GM23338 (cell line): ENCODE measurements at regions not wholly inside any gene's neighbourhood (a gene's known extent, or its start where the extent isn't known, plus 50 kb on each side); places are given as distances from the start of the nearest gene placed in this dataset.

Experiments
- ATAC-seq: fragments of 200-7000 bp; cut with Tn5 transposase; 3 replicates; pipeline ENCODE4 v1.9.1; 2020
- DNase-seq: peaks from one replicate; pipeline ENCODE4 v3.0.0-alpha.2; 2015; ENCODE audit warnings: low spot score
- H2AFZ ChIP-seq: fragments of 200-600 bp; sonication (generic); 2 replicates; pipeline ENCODE4 v1.8.0; 2016; ENCODE audit warnings: antibody characterized with exemption, mild to moderate bottlenecking, moderate library complexity
- H3F3A ChIP-seq: fragments of 200-600 bp; sonication (generic); replicated peaks from 2 replicates; pipeline ENCODE4 v1.8.0; 2017; ENCODE audit warnings: antibody characterized with exemption, mixed run types, low read depth
- H3K27ac ChIP-seq: fragments of 200-600 bp; sonication (generic); 2 replicates; pipeline ENCODE4 v1.6.1; 2016; ENCODE audit warnings: low read depth
- H3K27me3 ChIP-seq: fragments of 200-600 bp; sonication (generic); 2 replicates; pipeline ENCODE4 v1.8.0; 2016; ENCODE audit warnings: mild to moderate bottlenecking, mixed run types, moderate library complexity; ENCODE audit not compliant: insufficient read depth
- H3K36me3 ChIP-seq: fragments of 200-600 bp; sonication (generic); 2 replicates; pipeline ENCODE4 v1.8.0; 2016; ENCODE audit warnings: mild to moderate bottlenecking; ENCODE audit not compliant: insufficient read depth
- H3K4me1 ChIP-seq: fragments of 200-600 bp; sonication (generic); 2 replicates; pipeline ENCODE4 v1.8.0; 2016; ENCODE audit warnings: mild to moderate bottlenecking, moderate library complexity; ENCODE audit not compliant: insufficient read depth
- H3K4me2 ChIP-seq: fragments of 200-600 bp; sonication (generic); 2 replicates; pipeline ENCODE4 v1.7.1; 2017; ENCODE audit warnings: mixed run types
- H3K4me3 ChIP-seq: fragments of 200-600 bp; sonication (generic); 2 replicates; pipeline ENCODE4 v1.6.1; 2016; ENCODE audit warnings: mixed run types
- H3K79me2 ChIP-seq: fragments of 200-600 bp; sonication (generic); replicated peaks from 2 replicates; pipeline ENCODE4 v1.8.0; 2017; ENCODE audit warnings: mild to moderate bottlenecking; ENCODE audit not compliant: insufficient read depth
- H3K9me2 ChIP-seq: fragments of 200-600 bp; sonication (generic); 2 replicates; pipeline ENCODE4 v1.8.0; 2017; ENCODE audit not compliant: insufficient read depth
- H4K20me1 ChIP-seq: fragments of 200-600 bp; sonication (generic); replicated peaks from 2 replicates; pipeline ENCODE4 v1.8.0; 2017; ENCODE audit warnings: mild to moderate bottlenecking; ENCODE audit not compliant: insufficient read depth
- H3K27ac Mint-ChIP-seq: 2 replicates; pipeline ENCODE4 v1.8.0; 2020; ENCODE audit warnings: inconsistent platforms, mild to moderate bottlenecking, moderate library complexity, mixed read lengths
- H3K27me3 Mint-ChIP-seq: 3 replicates; pipeline ENCODE4 v1.8.0; 2022; ENCODE audit warnings: low read depth, mild to moderate bottlenecking, moderate library complexity, mixed read lengths, inconsistent platforms; ENCODE audit not compliant: insufficient read depth, poor library complexity
- H3K36me3 Mint-ChIP-seq: 3 replicates; pipeline ENCODE4 v1.8.0; 2021; ENCODE audit warnings: low read depth, mild to moderate bottlenecking, inconsistent platforms, moderate library complexity, mixed read lengths
- H3K4me1 Mint-ChIP-seq: 3 replicates; pipeline ENCODE4 v1.8.0; 2020; ENCODE audit warnings: mild to moderate bottlenecking, inconsistent platforms, mixed read lengths
- H3K4me3 Mint-ChIP-seq: 3 replicates; pipeline ENCODE4 v1.8.0; 2021; ENCODE audit warnings: moderate library complexity, mild to moderate bottlenecking, inconsistent platforms, mixed read lengths
- H3K9me3 Mint-ChIP-seq: 3 replicates; pipeline ENCODE4 v1.8.0; 2020; ENCODE audit warnings: moderate library complexity, mild to moderate bottlenecking, inconsistent platforms, mixed read lengths
- CREB1 ChIP-seq: fragments of 250-450 bp; sonication (Bioruptor Pico); IDR thresholded peaks from 2 replicates; pipeline ENCODE4 v1.5.0; 2020; ENCODE audit warnings: low read depth, mild to moderate bottlenecking, moderate library complexity
- CTCF ChIP-seq, 2 experiments: fragments of 200-600 bp in 1 of 2; sonication (generic) in 1 of 2; conservative IDR thresholded peaks; 2 replicates each; pipeline versions ENCODE4 v1.5.1 to v1.6.1; 2016 to 2017; ENCODE audit warnings: antibody characterized with exemption in 2 of 2, low read depth in 2 of 2, mild to moderate bottlenecking in 2 of 2, moderate library complexity in 1 of 2
- ETS1 ChIP-seq: IDR thresholded peaks from 2 replicates; pipeline ENCODE4 v1.6.1; 2016; ENCODE audit warnings: antibody characterized with exemption
- EZH2 ChIP-seq: fragments of 200-600 bp; sonication (generic); IDR thresholded peaks from one replicate; pipeline ENCODE4 v1.8.0; 2017; ENCODE audit warnings: antibody characterized with exemption, mild to moderate bottlenecking, low read depth; ENCODE audit not compliant: unreplicated experiment
- EZH2phosphoT487 ChIP-seq: fragments of 200-600 bp; sonication (generic); IDR thresholded peaks from one replicate; pipeline ENCODE4 v1.8.1; 2018; ENCODE audit warnings: antibody characterized with exemption; ENCODE audit not compliant: unreplicated experiment
- JUNB ChIP-seq: IDR thresholded peaks from one replicate; pipeline ENCODE4 v1.6.1; 2016; ENCODE audit warnings: antibody characterized with exemption; ENCODE audit not compliant: unreplicated experiment
- NANOG ChIP-seq: IDR thresholded peaks from 2 replicates; pipeline ENCODE4 v1.6.1; 2016; ENCODE audit warnings: antibody characterized with exemption, borderline replicate concordance
- POLR2AphosphoS5 ChIP-seq: IDR thresholded peaks from 2 replicates; pipeline ENCODE4 v1.6.1; 2016; ENCODE audit warnings: antibody characterized with exemption, low read depth
- REST ChIP-seq: IDR thresholded peaks from one replicate; pipeline ENCODE4 v1.6.1; 2018; ENCODE audit warnings: antibody characterized with exemption; ENCODE audit not compliant: unreplicated experiment
- ZNF114 ChIP-seq: fragments of 250-450 bp; sonication (Bioruptor Pico); IDR thresholded peaks from 2 replicates; pipeline ENCODE4 v1.5.0; 2020; ENCODE audit warnings: mild to moderate bottlenecking, moderate library complexity
- ZNF331 ChIP-seq: fragments of 250-450 bp; sonication (Bioruptor Pico); IDR thresholded peaks from 2 replicates; pipeline ENCODE4 v1.5.0; 2020; ENCODE audit warnings: low read depth, mild to moderate bottlenecking, moderate library complexity

GRCh38 chr3:160081958-160082533, 93.4 kb downstream of the IL12A start:
- TF ChIP-seq CTCF (conservative IDR thresholded peaks at IDR 0.05; ENCODE audit: low read depth in 2 of 2): no peak
- TF ChIP-seq POLR2AphosphoS5: no peak
- no peak for TF ChIP-seq NANOG
- no peak for TF ChIP-seq ZNF331 (CRISPR knock-in tag)
- no peak for TF ChIP-seq ETS1
- no peaks in the 10 kb centered on the region for H3K36me3 ChIP-seq
- Mint-ChIP-seq H3K27me3 (peaks cover 2% of the 10 kb centered on the region), H3K9me3 (peaks cover 8% of the 10 kb centered on the region), H3K4me3 (no peak overlapping the region), H3K36me3 (peaks cover 4% of the 10 kb centered on the region; the same call in 1 of the 3 replicates), H3K4me1 (no peaks in the 10 kb centered on the region), H3K27ac (no peak overlapping the region)
- no peak overlapping the region for H3K4me2 ChIP-seq
- H3F3A ChIP-seq: no peaks in the 10 kb centered on the region
- no peak overlapping the region for H3K27ac ChIP-seq
- H4K20me1 ChIP-seq: no peaks in the 10 kb centered on the region
- H3K79me2 ChIP-seq: no peaks in the 10 kb centered on the region
- no peak for ATAC-seq
- no peaks in the 10 kb centered on the region for H3K4me1 ChIP-seq
- H3K27me3 ChIP-seq: no peaks in the 10 kb centered on the region
- H3K9me2 ChIP-seq: 0 out of 2 replicates have a peak, but pooled peaks cover 12% of the 10 kb centered on the region
- no peak overlapping the region for H3K4me3 ChIP-seq
- no peak for DNase-seq
- H2AFZ ChIP-seq: no peak overlapping the region

- Mint-ChIP-seq H3K27me3 (peaks cover 2% of the 10 kb centered on the region), H3K27ac (no peak overlapping the region), H3K4me1 (no peaks in the 10 kb centered on the region), H3K4me3 (no peak overlapping the region), H3K9me3 (peaks cover 8% of the 10 kb centered on the region), H3K36me3 (peaks cover 4% of the 10 kb centered on the region; the same call in 1 of the 3 replicates)
- H2AFZ ChIP-seq: no peak overlapping the region
- no peaks in the 10 kb centered on the region for H3K27me3 ChIP-seq
- H3K9me2 ChIP-seq: 0 out of 2 replicates have a peak, but pooled peaks cover 13% of the 10 kb centered on the region
- H4K20me1 ChIP-seq: no peaks in the 10 kb centered on the region
- no peaks in the 10 kb centered on the region for H3K79me2 ChIP-seq
- H3K4me2 ChIP-seq: no peak overlapping the region
- no peaks in the 10 kb centered on the region for H3F3A ChIP-seq
- H3K27ac ChIP-seq: no peak overlapping the region
- no peak for DNase-seq
- H3K4me1 ChIP-seq: no peaks in the 10 kb centered on the region
- H3K36me3 ChIP-seq: no peaks in the 10 kb centered on the region
- ATAC-seq: no peak
- H3K4me3 ChIP-seq: no peak overlapping the region
- no peak for TF ChIP-seq EZH2
- no peak for TF ChIP-seq EZH2phosphoT487
- TF ChIP-seq NANOG: no peak
- no peak for TF ChIP-seq ETS1
- TF ChIP-seq CTCF (conservative IDR thresholded peaks at IDR 0.05; ENCODE audit: low read depth in 2 of 2): no peak
- TF ChIP-seq REST: no peak
- no peak for TF ChIP-seq ZNF114 (CRISPR knock-in tag)
- no peak for TF ChIP-seq JUNB
- no peak for TF ChIP-seq CREB1 (CRISPR knock-in tag)
- no peak for TF ChIP-seq ZNF331 (CRISPR knock-in tag)
Measured at GRCh38 chr3:160084998-160085397, 96.4 kb downstream of the IL12A start.
